ENCODE measurements at regions not wholly inside any gene's neighbourhood (a gene's known extent, or its start where the extent isn't known, plus 50 kb on each side); places are given as distances from the start of the nearest gene placed in this dataset.

DNA sequence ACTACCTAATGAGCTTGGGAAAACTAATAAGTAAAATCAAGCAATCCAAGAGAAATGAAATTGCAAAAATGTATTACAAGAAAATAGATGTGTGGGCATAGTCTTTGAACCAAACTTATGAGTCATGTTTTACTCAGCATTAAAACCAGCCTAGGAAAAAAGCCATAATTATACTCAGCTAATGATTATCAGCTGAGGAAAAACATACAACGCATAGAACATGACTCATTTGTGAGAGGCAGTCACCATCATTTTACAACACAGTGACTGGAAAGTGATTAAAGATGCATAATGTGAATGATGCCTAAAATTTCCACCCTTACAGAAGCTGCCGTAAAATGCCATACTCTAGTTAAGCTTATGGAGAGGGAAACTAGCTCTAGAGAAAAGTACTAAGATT, 238.0 kb upstream of the EOMES start:
- DNase-seq = no peak

DNA sequence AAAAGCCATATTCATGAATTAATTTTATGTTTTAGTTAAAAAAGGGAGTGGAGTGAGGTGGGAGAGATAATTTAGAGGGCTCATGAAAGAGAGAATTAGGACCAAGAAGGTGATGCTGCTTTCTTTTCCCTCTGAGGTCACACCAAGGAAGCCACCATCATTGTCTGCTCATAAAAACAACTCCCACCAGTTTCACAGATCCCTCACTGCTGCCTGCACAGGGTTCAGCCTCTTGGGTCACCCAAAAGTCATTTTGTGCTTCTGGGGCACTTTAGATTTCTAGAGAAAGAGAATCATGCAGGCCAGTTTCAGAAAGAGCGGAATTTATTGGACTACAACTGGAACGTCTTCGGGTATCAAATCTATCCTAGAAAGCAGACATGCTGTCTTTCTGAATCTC, 241.4 kb upstream of the EOMES start:
- DNase-seq = no peak

DNA sequence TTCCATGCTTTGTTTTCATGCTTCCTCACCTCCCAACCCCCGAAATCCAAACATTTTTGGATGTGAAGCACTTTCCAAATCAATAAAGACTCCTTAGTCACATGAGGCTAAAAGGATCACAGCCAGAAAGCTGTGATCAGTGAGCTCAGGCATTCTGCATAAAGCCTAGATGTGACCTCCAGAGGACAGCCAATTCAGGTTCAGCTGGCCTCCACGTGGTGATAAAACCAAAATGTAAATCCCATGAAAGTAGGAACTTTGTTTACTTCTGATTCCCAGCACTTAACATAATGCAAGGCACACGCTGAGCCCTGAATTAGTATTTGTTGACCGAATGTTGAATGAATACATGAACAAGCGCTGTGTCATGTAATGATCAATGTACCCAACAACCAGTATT, 249.5 kb upstream of the EOMES start:
- DNase-seq = no peak

DNA sequence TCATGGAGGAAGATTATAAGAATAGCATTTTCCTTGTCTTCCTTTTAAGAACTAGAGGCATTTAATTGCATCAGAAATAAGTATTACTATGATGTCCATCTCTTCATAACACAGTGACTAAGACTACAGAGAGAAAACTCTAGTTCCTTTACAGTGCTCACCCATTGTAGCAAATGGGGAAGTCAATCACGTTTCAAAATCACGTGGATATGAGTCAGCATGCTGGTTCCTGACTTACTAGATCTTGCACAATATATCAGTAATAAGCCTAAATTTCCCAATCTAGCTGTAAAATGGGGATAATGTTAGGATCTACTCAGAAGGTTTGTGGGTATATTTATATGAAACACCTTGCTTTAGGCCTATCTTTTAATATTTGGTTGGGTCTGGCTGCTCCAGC, 254.8 kb upstream of the EOMES start:
- DNase-seq = no peak

DNA sequence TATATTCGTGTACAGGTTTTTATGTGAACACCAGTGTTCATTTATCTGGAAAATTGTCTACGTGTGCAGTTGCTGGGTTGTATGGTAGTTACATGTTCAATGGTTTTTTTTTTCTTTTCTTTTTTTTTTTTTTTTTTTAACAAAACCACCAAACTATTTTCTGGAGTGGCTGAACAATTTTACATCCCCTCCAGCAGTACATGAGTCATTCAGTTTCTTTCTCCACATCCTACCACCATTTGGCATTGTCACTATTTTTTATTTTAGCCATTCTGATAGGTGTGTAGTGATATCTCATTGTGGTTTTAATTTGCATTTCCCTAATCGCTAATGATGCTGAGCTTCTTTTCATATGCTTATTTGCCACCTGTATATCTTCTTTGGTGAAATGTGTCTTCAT, 256.3 kb upstream of the EOMES start:
- DNase-seq = no peak

DNA sequence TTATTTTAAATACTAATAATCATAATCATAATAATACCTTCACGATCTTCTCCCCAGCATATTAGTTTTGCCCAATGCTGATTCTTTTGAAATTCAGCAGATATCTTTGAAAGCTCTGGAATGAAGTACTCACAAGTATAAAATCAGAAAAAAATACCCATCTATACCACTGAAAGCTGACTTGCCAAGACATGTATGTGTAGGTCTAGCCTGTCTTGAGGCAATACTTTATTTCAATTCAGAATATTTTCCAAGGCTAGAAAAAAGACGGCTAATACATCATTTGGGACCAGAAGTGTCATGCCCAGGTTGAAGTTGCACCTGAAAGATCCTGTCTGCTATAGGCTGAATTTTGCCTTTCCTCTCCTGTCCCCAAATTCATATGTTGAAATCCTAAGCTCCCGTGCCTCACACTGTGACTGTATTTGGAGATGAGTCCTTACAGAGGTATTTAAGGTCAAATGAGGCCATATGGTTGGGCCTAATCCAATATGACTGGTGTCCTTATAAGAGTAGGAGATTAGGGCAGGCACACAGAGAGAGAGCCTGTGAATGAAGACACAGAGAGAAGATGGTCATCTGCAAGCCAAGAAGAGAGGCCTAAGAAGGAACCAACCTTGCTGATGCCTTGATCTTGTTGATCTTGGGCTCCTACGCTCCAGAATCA, 255.9 kb upstream of the CMC1 start:
- no peak for DNase-seq

DNA sequence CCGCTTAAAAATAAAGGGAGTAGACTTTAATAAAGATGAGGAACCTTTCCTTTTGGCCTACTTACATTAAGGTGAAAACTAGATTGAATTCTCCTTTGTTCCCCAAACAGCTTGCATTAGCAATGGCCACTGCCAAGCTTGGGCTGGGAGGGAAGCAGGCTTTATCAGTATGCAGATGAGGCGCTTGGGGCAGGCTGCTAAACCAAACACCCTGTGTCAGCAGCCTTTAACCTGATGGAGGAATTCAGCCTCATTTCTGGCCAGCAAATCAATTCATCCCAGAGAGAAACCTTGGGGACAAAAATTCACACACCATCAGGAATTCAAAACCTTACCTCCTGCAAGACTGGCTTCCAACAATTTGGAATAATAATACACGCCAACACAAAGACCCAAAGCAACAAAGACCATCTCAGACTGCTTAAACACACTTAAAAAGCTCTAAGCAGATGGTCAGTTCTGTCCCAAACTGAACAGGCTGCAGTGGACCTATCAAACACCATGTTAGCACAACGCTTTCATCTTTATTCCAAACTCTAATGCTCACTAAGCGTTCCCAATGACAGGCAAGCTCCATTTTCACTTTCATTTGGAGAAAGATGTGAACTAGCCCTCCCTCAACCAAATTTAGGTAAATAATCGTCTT, 255.1 kb upstream of the CMC1 start:
- no peak for DNase-seq

DNA sequence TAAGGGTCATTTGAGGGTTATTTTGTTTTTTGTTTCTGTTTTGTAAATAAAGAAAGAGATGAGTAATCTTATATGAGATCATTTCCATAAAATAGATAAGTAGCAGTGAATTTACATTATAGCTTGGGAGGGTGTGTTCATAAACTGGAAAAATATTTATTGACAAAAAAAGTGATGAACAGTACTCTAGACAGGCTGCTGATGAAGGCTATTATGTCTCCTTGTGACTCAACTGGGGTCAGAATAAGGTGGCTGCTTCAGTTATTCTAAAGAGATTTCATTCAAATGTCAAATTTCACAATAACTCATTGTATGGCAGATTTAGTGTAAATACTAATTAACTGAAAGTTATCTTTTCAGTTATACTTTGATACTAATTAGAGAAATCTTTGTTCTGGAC, 251.1 kb upstream of the CMC1 start:
- no peak for DNase-seq

DNA sequence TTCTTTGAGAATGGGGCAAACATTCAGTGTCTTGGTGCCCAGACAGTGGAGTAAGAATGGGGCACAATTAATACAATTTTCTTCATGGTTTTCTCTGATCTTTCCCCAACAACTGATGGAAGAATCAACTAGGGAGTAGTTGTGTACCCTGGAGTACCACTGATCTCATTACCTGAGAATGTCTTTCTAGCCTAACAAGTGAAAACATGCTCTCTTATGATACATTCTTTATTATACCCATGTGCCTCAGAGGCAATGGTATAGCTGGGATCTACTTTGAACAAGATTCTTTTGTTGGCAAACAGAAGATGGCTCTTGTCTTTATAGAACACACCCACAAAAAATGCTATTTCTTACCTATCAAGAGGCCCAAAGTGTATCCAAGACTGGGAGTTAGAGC, 250.6 kb upstream of the CMC1 start:
- no peak for DNase-seq

DNA sequence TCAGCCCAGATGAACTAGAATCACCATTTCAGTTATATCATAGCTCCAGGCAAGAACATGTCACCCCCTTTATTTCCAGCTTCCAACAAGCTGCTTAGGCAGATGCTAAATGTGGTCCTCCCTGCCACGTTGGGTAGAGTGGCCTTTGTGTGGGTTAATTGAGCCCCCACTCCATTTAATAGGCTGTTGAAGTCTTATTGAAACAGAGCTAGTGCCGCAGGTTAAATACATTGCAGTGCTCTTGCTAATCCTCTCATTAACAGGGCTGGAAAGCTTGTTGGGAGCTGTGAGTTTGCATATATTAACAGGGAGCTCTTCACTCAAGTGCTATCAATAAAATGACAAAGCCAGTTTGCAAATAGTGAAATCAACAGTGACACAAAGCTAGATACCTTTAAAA, 248.4 kb upstream of the CMC1 start:
- DNase-seq = peak; percentile 66

DNA sequence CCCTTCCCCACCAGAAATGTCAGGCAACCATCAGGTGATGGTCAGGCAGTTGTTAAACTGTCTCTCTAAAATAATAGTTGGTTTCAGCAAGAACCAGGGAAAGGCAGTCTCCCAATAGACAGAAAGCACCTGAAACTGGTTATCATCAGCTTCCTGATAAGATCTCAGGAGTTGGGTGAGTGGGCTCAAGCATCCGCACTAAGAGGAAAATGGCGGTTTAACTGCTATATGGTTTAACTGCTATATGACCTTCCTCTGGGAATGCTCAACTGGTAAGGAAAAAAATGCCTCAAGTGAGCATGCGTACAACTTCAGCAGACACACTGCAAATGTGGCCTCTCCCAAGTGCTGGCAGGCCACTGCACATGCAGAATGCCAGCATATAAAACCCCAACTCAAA, 240.8 kb upstream of the CMC1 start:
- no peak for DNase-seq

DNA sequence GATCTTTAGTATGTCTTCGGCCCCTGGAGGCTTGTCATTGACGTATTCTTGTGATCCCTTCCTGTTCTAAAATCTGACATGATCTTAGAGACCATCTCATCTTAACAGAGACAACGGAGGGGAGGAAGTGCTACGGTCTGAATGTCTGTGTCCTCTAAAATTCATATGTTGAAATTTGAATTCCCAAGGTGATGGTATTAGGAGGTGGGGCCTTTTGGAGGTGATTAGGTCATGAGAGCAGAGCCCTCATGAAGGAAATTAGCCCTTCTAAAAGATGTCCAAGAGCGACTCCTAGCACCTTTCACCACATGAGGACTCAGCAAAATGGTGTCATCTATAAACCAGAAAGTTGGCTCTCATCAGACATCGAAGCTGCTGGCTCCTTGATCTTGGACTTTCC, 233.2 kb upstream of the CMC1 start:
- DNase-seq = no peak

DNA sequence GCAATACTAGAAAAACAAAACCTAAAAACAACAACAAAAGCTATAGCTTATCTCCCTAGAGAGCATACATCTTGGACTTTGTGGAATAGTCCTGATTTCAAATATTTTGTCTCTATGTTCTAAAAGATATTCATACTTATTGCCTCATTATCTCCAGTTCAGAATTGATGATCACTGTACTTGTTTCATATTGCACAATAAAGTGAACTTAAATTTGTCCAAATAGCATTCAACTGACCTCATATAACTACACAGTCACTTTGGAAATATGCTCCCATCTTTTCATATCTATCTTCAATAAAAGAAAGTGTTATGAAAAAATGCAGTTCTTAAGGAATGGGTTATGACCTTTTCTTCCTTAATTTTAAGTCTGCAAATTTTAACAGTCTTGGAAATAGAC, 228.6 kb upstream of the CMC1 start:
- DNase-seq = no peak

DNA sequence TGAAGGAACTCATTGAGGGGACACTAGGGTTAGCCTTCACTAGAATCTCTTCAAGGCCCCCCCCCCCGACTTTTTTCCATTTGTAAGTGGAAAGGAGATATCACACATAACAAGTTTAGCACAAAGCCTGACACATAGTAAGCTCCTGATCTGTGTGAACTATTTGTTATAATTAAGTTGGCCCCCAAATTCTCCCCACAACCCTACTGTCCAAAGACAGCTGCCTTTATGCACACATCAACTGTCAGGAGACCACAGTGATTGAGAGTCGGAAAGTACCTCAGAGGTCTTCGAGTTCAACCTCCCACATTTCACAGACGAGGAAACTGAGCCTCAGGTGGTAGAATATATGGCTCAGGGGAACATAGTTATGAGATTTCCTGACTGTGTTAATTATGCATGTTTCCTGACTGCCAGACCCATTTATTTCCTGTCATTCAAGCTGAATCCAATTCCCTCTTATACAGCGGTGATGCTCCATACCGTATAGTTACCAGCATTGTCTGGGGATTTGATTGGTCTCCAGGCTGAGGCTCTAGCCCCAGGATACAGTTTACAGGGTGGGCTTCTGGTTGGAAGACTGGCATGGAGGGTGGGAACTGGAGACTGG, 227.4 kb upstream of the CMC1 start:
- no peak for DNase-seq

DNA sequence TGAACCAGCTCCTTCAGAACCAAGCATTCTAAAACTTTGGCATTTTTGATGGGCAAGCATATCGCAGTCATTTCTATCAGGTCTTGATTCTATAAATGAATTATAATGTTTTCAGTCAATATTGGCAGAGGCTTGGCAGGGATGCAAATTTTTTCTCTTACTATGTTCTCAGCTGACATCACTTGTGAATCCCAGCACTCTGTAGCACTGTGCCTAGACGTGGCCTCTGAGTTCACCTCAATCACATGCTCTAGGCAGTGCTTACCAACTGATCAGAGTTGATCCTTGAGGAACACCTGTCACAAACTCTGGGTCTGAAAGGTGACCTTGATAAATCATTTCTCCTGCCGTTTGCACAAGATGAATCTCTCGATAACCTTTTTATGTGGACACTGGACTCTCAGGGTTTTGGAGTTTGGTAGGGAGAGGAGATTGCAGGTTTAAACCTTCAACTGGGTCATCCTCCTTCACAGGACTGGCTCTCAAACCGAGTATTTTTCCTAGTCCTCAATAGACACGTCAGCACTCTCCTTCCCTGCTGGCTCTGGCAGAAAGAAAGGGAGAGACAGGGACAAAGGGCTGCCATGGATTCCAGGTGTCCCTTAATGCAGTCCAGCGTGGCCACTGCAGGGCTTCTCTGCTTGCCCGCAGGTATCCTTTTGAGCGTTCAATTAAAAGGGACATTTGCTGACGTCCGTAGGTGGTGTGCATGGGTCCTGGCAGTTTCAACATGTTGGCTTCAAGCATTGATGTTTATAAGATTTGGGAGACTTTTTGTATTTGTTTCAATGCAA, 222.3 kb upstream of the CMC1 start:
- DNase-seq = no peak

DNA sequence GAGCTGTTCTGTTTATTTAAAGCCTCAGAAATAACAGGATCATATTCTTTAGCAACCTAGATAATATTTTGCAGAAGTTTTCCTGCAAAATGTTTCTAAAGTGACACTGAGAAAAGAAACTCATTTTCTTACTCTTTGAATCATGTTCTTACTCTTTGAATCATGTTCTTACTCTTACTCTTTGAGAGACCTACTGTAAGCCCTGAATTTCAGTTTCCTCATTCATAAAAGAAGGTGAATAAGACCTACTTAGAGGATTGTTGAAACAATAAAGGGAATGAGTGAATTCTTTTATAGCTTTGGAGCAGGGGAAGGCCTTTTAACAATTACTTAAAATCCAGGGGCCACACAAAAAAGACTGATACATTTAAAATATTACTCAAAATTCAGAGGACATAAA, 221.7 kb upstream of the CMC1 start:
- no peak for DNase-seq

DNA sequence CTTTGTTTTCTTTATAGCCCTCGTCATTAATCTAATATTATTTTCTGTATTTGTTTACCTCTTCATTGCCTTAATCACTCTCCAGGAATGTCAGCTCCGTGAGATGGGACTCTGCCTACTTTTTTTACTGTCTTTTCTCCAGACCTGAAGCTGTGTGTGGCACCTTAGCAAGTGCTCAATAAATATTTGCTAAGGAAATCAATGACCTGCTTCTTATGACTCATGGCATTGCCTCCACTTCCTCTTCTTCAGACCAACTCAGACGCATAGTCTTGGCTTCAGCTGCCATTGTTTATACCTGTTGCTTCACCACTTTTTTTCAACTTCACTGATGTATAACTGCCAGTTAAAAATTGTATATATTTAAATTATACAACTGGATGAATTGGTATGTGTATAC, 218.5 kb upstream of the CMC1 start:
- no peak for DNase-seq

DNA sequence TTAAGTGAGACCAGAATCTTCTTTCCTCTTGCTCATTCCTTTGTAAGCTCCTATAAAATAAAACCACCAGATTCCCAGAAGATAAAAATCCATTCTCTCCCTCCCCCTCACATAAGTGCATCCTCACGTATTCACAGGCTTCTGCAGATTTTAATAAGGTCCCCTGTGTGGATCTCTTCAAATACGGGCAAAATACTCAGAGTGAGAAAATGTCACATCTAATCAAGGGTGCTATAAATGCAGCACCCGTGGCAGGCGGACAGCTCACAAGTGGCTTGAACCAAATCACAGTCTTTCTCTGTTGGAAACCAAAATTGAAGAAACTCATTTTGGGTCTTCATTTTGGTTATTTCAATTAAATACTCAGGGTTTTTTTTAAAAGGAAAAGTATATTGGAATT, 212.9 kb upstream of the CMC1 start:
- DNase-seq = no peak

DNA sequence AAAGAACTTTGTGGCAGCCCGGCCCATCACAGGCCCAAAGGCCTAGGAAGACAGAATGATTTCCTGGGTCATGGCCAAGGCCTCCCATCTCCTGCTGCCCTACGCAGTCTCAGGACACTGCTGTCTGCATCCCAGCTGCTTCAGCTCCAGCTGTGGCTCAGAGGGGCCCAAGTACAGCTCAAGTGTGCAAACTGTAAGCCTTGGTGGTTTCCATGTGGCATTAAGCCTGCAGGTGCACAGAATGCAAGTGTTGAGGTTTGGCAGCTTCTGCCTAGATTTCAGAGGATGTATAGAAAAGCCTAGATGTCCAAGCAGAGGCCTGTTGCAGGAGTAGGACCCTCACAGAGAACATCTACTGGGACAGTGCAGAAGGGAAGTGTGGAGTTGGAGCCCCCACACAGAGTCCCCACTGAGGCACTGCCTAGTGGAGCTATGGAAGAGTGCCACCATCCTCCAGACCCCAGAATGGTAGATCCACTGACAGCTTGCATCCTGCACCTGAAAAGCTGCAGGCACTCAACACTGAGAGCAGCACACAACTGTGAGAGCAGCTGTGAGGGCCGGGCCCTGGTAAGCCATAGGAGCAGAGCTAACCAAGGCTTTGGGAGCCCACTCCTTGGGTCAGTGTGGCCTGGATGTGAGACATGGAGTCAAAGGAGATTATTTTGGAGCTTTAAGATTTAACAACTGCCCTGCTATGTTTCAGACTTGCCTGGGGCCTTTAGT, 208.2 kb upstream of the CMC1 start:
- no peak for DNase-seq

DNA sequence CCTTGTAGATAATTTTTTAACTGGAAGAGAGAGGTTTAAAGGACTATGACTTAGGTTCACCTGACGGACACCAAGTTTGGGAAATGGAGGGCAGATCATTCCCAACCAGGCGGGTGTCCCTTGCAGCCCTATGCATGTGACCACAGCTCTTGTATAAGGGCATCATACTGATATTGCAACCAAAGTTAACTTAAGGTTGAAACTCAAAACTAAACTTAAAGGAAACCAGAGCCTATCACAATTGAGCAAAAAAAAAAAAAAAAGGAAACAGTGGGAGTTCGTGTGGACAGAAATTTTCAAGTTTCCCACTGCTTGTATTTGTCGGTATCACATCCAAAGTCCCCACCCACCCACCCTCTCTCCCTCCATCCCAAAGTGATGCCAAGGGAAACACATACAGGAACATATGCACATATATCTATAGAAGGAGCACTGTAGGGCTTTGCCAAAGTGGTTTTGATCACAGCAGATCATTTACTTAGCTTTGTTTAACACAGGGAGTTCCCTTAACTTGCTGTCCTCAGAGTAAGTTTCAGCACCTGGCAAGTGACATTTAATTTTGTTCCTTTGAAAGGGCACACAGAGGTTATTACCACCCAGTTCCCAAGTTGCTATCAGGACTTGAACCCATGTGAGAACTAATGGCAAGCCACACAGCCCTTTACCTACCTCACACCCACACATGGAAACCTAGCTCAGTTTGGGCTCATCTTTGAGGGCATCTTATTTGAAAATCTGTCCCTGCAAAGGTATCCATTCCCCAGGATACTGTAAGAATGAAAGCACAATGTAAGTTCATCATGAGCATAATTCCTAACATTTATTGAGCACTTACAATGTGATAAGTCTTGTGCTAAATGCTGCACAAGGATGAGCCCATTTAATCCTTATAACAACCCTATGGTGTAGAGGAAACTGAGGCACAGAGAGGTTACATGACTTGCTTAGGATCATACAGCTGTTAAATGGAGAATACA, 204.5 kb upstream of the CMC1 start:
- no peak for DNase-seq

DNA sequence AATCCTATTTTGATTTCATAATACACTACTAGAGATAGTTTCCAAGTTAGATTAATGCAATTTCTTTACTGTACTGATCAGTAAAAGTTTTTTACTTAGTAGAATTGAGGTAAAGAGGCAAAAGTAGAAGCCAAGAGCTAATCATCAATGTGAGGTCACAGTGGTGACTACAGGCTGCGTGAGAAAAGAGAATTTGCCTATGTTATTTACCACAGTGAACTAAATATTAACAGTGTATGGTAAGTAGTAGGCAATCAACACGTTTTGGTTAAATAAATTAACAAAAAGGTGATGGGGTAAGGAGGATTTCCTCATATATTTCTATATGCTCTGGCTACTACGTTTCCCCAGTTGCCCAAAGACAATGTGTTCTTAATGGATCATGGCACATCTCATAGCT, 202.2 kb upstream of the CMC1 start:
- no peak for DNase-seq

DNA sequence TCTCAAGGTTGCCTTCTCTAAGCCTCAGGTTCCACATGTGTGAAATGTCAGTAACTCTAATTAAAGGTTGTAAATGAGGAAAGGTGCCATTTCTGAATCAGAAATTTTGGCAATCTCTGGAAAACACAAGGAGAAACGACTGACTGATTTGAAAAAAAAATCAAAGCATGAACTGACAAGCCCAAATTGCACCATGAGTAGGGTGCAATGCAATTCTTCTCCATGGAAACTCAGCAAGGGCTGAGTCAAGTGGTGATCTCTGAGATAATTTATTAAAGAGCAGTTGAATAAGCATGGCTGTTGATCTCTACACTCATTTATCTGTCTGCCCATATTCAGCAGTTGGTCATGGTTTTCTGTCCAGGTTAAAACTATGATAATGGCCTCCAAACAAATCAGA, 201.6 kb upstream of the CMC1 start:
- no peak for DNase-seq
